A549 (cell line): ENCODE measurements at regions not wholly inside any gene's neighbourhood (a gene's known extent, or its start where the extent isn't known, plus 50 kb on each side); places are given as distances from the start of the nearest gene placed in this dataset.

Experiments used
- ATAC-seq, 2 experiments: fragments of 200-7000 bp in 1 of 2; fragments of >200 bp in 1 of 2; cut with Nextera tagmentation in 1 of 2; cut with Tn5 transposase in 1 of 2; 3 replicates each; pipeline versions ENCODE4 v1.8.0 to v1.9.1; 2018 to 2020; ENCODE audit warnings: mild to moderate bottlenecking in 1 of 2, moderate library complexity in 1 of 2
- CTCF ChIA-PET: fragments of 300-600 bp; sonication (Branson Sonifier 250); formaldehyde crosslinking; extraction: SDS; loops from one replicate; lab custom pipeline; 2021; ENCODE audit warnings: antibody characterized with exemption, inconsistent platforms; lab: Yijun Ruan, JAX
- POLR2A ChIA-PET: fragments of 350-600 bp; formaldehyde crosslinking; extraction: SDS; loops from one replicate; lab custom pipeline; 2021; ENCODE audit warnings: antibody characterized with exemption, inconsistent platforms; lab: Yijun Ruan, JAX
- DNase-seq, 2 experiments: peaks; one replicate each; pipeline versions ENCODE4 v3.0.0 to v3.0.0-alpha.2; 2011 to 2016; ENCODE audit warnings: low read depth in 1 of 2, low spot score in 1 of 2
- FAIRE-seq: peaks from 2 replicates; lab custom pipeline; 2011; peaks lifted over from hg19 to GRCh38; lab: Jason Lieb, UNC
- H3K27ac ChIP-seq, 2 experiments: fragments of >200 bp; sonication (Bioruptor Twin); formaldehyde crosslinking; 3 replicates each; pipeline ENCODE4 v1.5.1; 2016 to 2017
- H3K4me1 ChIP-seq: fragments of >200 bp; sonication (Bioruptor Twin); formaldehyde crosslinking; 3 replicates; pipeline ENCODE4 v1.6.1; 2016
- H3K4me2 ChIP-seq: fragments of >200 bp; sonication (Bioruptor Twin); formaldehyde crosslinking; 3 replicates; pipeline ENCODE4 v1.6.1; 2016
- H3K4me3 ChIP-seq: fragments of >200 bp; sonication (Bioruptor Twin); formaldehyde crosslinking; 3 replicates; pipeline ENCODE4 v1.5.1; 2016
- H3K9me3 ChIP-seq: fragments of >200 bp; sonication (Bioruptor Twin); formaldehyde crosslinking; 3 replicates; pipeline ENCODE4 v1.6.1; 2016
- ATOH8 ChIP-seq: fragments of 250-450 bp; sonication (Bioruptor Pico); IDR thresholded peaks from 2 replicates; pipeline ENCODE4 v1.5.0; 2020; ENCODE audit warnings: low read depth, mild to moderate bottlenecking, moderate library complexity
- BCL3 ChIP-seq: fragments of >200 bp; sonication (Bioruptor Twin); formaldehyde crosslinking; IDR thresholded peaks from 3 replicates; pipeline ENCODE4 v1.6.1; 2016
- CBX2 ChIP-seq: fragments of 200-600 bp; sonication (generic); IDR thresholded peaks from 2 replicates; pipeline ENCODE4 v1.6.1; 2016; ENCODE audit warnings: low read depth, mild to moderate bottlenecking, borderline replicate concordance
- CHD2 ChIP-seq: fragments of 150-350 bp; IDR thresholded peaks from 2 replicates; pipeline ENCODE4 v1.6.1; 2014; ENCODE audit warnings: low read length; ENCODE audit not compliant: partially characterized antibody
- CTCF ChIP-seq: fragments of >200 bp; sonication (Bioruptor Twin); formaldehyde crosslinking; IDR thresholded peaks from 3 replicates; pipeline ENCODE4 v1.5.1; 2016
- EP300 ChIP-seq, 2 experiments: fragments of >200 bp; sonication (Bioruptor Twin); formaldehyde crosslinking; IDR thresholded peaks; 2 replicates in 1 of 2; 3 replicates in 1 of 2; pipeline ENCODE4 v1.6.1; 2016 to 2017
- FOXS1 ChIP-seq: fragments of 250-450 bp; sonication (Bioruptor Pico); IDR thresholded peaks from 2 replicates; pipeline ENCODE4 v1.5.0; 2020; ENCODE audit warnings: mild to moderate bottlenecking, moderate library complexity
- HEYL ChIP-seq: fragments of 250-450 bp; sonication (Bioruptor Pico); IDR thresholded peaks from 2 replicates; pipeline ENCODE4 v1.8.0; 2021; ENCODE audit warnings: mild to moderate bottlenecking, moderate library complexity
- HOXB13 ChIP-seq: fragments of 250-450 bp; sonication (Bioruptor Pico); IDR thresholded peaks from 2 replicates; pipeline ENCODE4 v1.5.0; 2020; ENCODE audit warnings: low read depth, mild to moderate bottlenecking, moderate library complexity
- HOXB5 ChIP-seq: fragments of 250-450 bp; sonication (Bioruptor Pico); IDR thresholded peaks from 2 replicates; pipeline ENCODE4 v1.5.0; 2020; ENCODE audit warnings: mild to moderate bottlenecking, moderate library complexity
- JUN ChIP-seq, 2 experiments: fragments of >200 bp; sonication (Bioruptor Twin); formaldehyde crosslinking; IDR thresholded peaks; 2 replicates in 1 of 2; 3 replicates in 1 of 2; pipeline ENCODE4 v1.6.1; 2016 to 2017
- JUNB ChIP-seq: fragments of >200 bp; sonication (Bioruptor Twin); formaldehyde crosslinking; IDR thresholded peaks from 2 replicates; pipeline ENCODE4 v1.6.1; 2016
- KDM5A ChIP-seq: fragments of 200-600 bp; sonication (generic); IDR thresholded peaks from 2 replicates; pipeline ENCODE4 v1.6.1; 2016; ENCODE audit warnings: antibody characterized with exemption, mild to moderate bottlenecking
- NFE2L2 ChIP-seq: fragments of 150-350 bp; conservative IDR thresholded peaks from 2 replicates; pipeline ENCODE4 v1.6.1; 2014; ENCODE audit warnings: low read length
- NR3C1 ChIP-seq: fragments of >200 bp; sonication (Bioruptor Twin); formaldehyde crosslinking; IDR thresholded peaks from 3 replicates; pipeline ENCODE4 v1.6.1; 2017
- PHF8 ChIP-seq: fragments of 200-600 bp; sonication (generic); IDR thresholded peaks from 2 replicates; pipeline ENCODE4 v1.6.1; 2016; ENCODE audit warnings: low read depth, mild to moderate bottlenecking, antibody characterized with exemption, moderate library complexity, borderline replicate concordance
- POLR2AphosphoS2 ChIP-seq: conservative IDR thresholded peaks from 2 replicates; pipeline ENCODE4 v1.6.1; 2012; ENCODE audit warnings: low read length, improper control_type of control experiment, inconsistent platforms
- RAD21 ChIP-seq, 2 experiments: fragments of >200 bp in 1 of 2; sonication (Bioruptor Twin) in 1 of 2; formaldehyde crosslinking in 1 of 2; IDR thresholded peaks in 1 of 2; conservative IDR thresholded peaks in 1 of 2; 2 replicates in 1 of 2; 3 replicates in 1 of 2; pipeline ENCODE4 v1.6.1; 2012 to 2018; ENCODE audit warnings: inconsistent platforms in 1 of 2
- RARB ChIP-seq: fragments of 250-450 bp; sonication (Bioruptor Pico); IDR thresholded peaks from 2 replicates; pipeline ENCODE4 v1.8.0; 2021; ENCODE audit warnings: mild to moderate bottlenecking, moderate library complexity
- RNF2 ChIP-seq: fragments of 200-600 bp; sonication (generic); IDR thresholded peaks from 2 replicates; pipeline ENCODE4 v1.6.1; 2016; ENCODE audit warnings: low read depth, mild to moderate bottlenecking, antibody characterized with exemption, moderate library complexity, borderline replicate concordance
- SMC3 ChIP-seq: fragments of >200 bp; sonication (Bioruptor Twin); formaldehyde crosslinking; IDR thresholded peaks from 3 replicates; pipeline ENCODE4 v1.6.1; 2018; ENCODE audit warnings: inconsistent platforms
- TP53 ChIP-seq: fragments of 250-450 bp; sonication (Bioruptor Pico); IDR thresholded peaks from 2 replicates; pipeline ENCODE4 v1.5.0; 2021; ENCODE audit warnings: mild to moderate bottlenecking, moderate library complexity
- ZNF302 ChIP-seq: fragments of 250-450 bp; sonication (Bioruptor Pico); IDR thresholded peaks from 2 replicates; pipeline ENCODE4 v1.9.0; 2021; ENCODE audit warnings: inconsistent platforms, mild to moderate bottlenecking, moderate library complexity
- WGBS: methylation state at CpG from one replicate; pipeline ENCODE4 v1.1.6; 2017; ENCODE audit errors: missing lambda C conversion rate; 5-methylcytosine and 5-hydroxymethylcytosine counted together
- TF ChIP-seq, protein P1 (sequence below): IDR thresholded peaks from 2 replicates; pipeline ENCODE4 v1.6.1; 2012; ENCODE audit warnings: low read depth, borderline replicate concordance
- TF ChIP-seq, protein P2 (sequence below): fragments of 250-450 bp; sonication (Bioruptor Pico); IDR thresholded peaks from 2 replicates; pipeline ENCODE4 v1.5.0; 2021; ENCODE audit warnings: mild to moderate bottlenecking, moderate library complexity, borderline replicate concordance

- no peak for DNase-seq
- TF ChIP-seq CBX2 (no peak), ATOH8 (CRISPR knock-in tag) (no peak), ZNF302 (CRISPR knock-in tag) (no peak), NR3C1 (no peak), KDM5A (no peak), HOXB13 (CRISPR knock-in tag) (no peak), FOXS1 (CRISPR knock-in tag) (no peak), POLR2AphosphoS2 (no peak)
- ChIA-PET POLR2A (no interaction called here), CTCF (no interaction called here)
- Histone ChIP-seq H3K4me2 (no peak overlapping the region), H3K4me1 (no peaks in the 10 kb centered on the region), H3K4me3 (no peak overlapping the region), H3K27ac (no peak overlapping the region), H3K9me3 (no peaks in the 10 kb centered on the region)
- WGBS = 0% methylated on average over 2 of the region's 2 CpGs
- ATAC-seq = no peak
- FAIRE-seq = no peak
Measured at GRCh38 chr5:164962329-164962961, 1457.0 kb downstream of the MAT2B start.

- no peak overlapping the region for H3K4me3 ChIP-seq
- CTCF ChIA-PET = no interaction called here
- ATAC-seq (no peak), FAIRE-seq (no peak), DNase-seq (no peak)
- H3K4me1 ChIP-seq = no peaks in the 10 kb centered on the region
- POLR2A ChIA-PET = no interaction called here
- no peak overlapping the region for H3K27ac ChIP-seq
- WGBS = 8% methylated on average over 4 of the region's 4 CpGs
- no peaks in the 10 kb centered on the region for H3K9me3 ChIP-seq
- no peak for TF ChIP-seq RARB (CRISPR knock-in tag)
- no peak for TF ChIP-seq JUN (IDR thresholded peaks at IDR 0.05)
- TF ChIP-seq POLR2AphosphoS2 = no peak
- TF ChIP-seq, protein P1, sequence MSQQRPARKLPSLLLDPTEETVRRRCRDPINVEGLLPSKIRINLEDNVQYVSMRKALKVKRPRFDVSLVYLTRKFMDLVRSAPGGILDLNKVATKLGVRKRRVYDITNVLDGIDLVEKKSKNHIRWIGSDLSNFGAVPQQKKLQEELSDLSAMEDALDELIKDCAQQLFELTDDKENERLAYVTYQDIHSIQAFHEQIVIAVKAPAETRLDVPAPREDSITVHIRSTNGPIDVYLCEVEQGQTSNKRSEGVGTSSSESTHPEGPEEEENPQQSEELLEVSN = no peak
- no peak for TF ChIP-seq NFE2L2
- no peak for TF ChIP-seq CTCF
- TF ChIP-seq KDM5A = no peak
- TF ChIP-seq TP53 (CRISPR knock-in tag) = no peak
- no peak for TF ChIP-seq CHD2
- no peak for TF ChIP-seq HOXB5
- TF ChIP-seq EP300 (IDR thresholded peaks at IDR 0.05) = no peak
- TF ChIP-seq RAD21 (conservative IDR thresholded peaks at IDR 0.05 in 1 of 2, IDR thresholded peaks at IDR 0.05 in 1 of 2) = no peak
- no peak for TF ChIP-seq JUNB
- no peak for TF ChIP-seq BCL3
- TF ChIP-seq RNF2 = no peak
- TF ChIP-seq NR3C1 = no peak
- no peak for TF ChIP-seq HEYL (CRISPR knock-in tag)
- TF ChIP-seq SMC3 = no peak
- no peak for TF ChIP-seq PHF8
- TF ChIP-seq, protein P2, sequence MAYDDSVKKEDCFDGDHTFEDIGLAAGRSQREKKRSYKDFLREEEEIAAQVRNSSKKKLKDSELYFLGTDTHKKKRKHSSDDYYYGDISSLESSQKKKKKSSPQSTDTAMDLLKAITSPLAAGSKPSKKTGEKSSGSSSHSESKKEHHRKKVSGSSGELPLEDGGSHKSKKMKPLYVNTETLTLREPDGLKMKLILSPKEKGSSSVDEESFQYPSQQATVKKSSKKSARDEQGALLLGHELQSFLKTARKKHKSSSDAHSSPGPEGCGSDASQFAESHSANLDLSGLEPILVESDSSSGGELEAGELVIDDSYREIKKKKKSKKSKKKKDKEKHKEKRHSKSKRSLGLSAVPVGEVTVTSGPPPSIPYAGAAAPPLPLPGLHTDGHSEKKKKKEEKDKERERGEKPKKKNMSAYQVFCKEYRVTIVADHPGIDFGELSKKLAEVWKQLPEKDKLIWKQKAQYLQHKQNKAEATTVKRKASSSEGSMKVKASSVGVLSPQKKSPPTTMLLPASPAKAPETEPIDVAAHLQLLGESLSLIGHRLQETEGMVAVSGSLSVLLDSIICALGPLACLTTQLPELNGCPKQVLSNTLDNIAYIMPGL (CRISPR knock-in tag) = no peak
- H3K4me2 ChIP-seq = no peak overlapping the region
Measured at GRCh38 chr5:164966611-164967010, 1461.2 kb downstream of the MAT2B start.
